Sciatic nerve (tissue), 2 donors: ENCODE measurements at regions not wholly inside any gene's neighbourhood (a gene's known extent, or its start where the extent isn't known, plus 50 kb on each side); places are given as distances from the start of the nearest gene placed in this dataset.
A peak's percentile ranks its signal among the peaks of the same experiment; 100 is the strongest.

Experiments
- ATAC-seq: fragments of 200-7000 bp; cut with Tn5 transposase; one replicate; pipeline ENCODE4 v1.9.1; 2020; ENCODE audit warnings: mild to moderate bottlenecking, moderate library complexity
- DNase-seq: peaks from one replicate; pipeline ENCODE4 v3.0.0-alpha.2; 2020; ENCODE audit warnings: low spot score
- intact Hi-C: fragments of 100-400 bp; cut with DNase I; formaldehyde crosslinking; loops from one replicate; pipeline ENCODE4 v1.14.2; 2022
- donor health status: DM: no; HTN: no; CAD: no.
- donor health status: DM: no; HTN: no; CAD: no.

GRCh38 chr14:42229294-42229693 is 622.6 kb downstream of the LRFN5 start:
- no peak for DNase-seq
- intact Hi-C loops, result no loop called here
- no peak for ATAC-seq

- DNase-seq (no peak), ATAC-seq (no peak)
- intact Hi-C loops, result no loop called here
Measured at GRCh38 chr14:42228611-42229010, 621.9 kb downstream of the LRFN5 start.

- intact Hi-C loops, result no loop called here
- DNase-seq, result peak; percentile 86
- ATAC-seq, result peak; percentile 80
Measured at GRCh38 chr14:42224053-42224888, 617.6 kb downstream of the LRFN5 start.

GRCh38 chr14:42222924-42223471 is 616.3 kb downstream of the LRFN5 start:
- intact Hi-C loops, result no loop called here
- DNase-seq (no peak), ATAC-seq (peak; percentile 95)

GRCh38 chr14:42214981-42215491 is 608.4 kb downstream of the LRFN5 start:
- no peak for DNase-seq
- intact Hi-C loops, result no loop called here
- peak; percentile 87 for ATAC-seq

GRCh38 chr14:42200957-42201356 is 594.3 kb downstream of the LRFN5 start:
- no peak for DNase-seq
- ATAC-seq, result no peak
- intact Hi-C loops, result no loop called here

GRCh38 chr14:42198010-42198409 is 591.3 kb downstream of the LRFN5 start:
- ATAC-seq, result no peak
- no peak for DNase-seq
- intact Hi-C loops, result no loop called here

GRCh38 chr14:42192738-42193653 is 586.3 kb downstream of the LRFN5 start:
- no peak for DNase-seq
- ATAC-seq, result no peak
- intact Hi-C loops, result no loop called here

GRCh38 chr14:42190744-42191143 is 584.1 kb downstream of the LRFN5 start:
- ATAC-seq (no peak), DNase-seq (no peak)
- intact Hi-C loops, result no loop called here

- intact Hi-C loops, result no loop called here
- DNase-seq, result no peak
Measured at GRCh38 chr14:42187846-42188245, 581.2 kb downstream of the LRFN5 start.

GRCh38 chr14:42185718-42186117 is 579.0 kb downstream of the LRFN5 start:
- DNase-seq (no peak), ATAC-seq (no peak)
- intact Hi-C loops, result no loop called here

More at GRCh38 chr14:42187846-42188245, 581.2 kb downstream of the LRFN5 start:
- ATAC-seq, result no peak

- intact Hi-C loops, result no loop called here
- no peak for DNase-seq
- peak; percentile 88 for ATAC-seq
Measured at GRCh38 chr14:42174357-42174756, 567.7 kb downstream of the LRFN5 start.

GRCh38 chr14:42173206-42173605 is 566.5 kb downstream of the LRFN5 start:
- DNase-seq (no peak), ATAC-seq (no peak)
- intact Hi-C loops, result no loop called here

- intact Hi-C loops, result no loop called here
- no peak for ATAC-seq
- DNase-seq, result no peak
Measured at GRCh38 chr14:42172304-42172703, 565.6 kb downstream of the LRFN5 start.

GRCh38 chr14:42163136-42163535 is 556.5 kb downstream of the LRFN5 start:
- intact Hi-C loops, result no loop called here
- DNase-seq (no peak), ATAC-seq (no peak)

GRCh38 chr14:42159138-42159537 is 552.5 kb downstream of the LRFN5 start:
- ATAC-seq, result no peak
- intact Hi-C loops, result no loop called here

GRCh38 chr14:42149609-42150261 is 543.1 kb downstream of the LRFN5 start:
- DNase-seq, result no peak
- intact Hi-C loops, result no loop called here
- no peak for ATAC-seq

More at GRCh38 chr14:42159138-42159537, 552.5 kb downstream of the LRFN5 start:
- no peak for DNase-seq

GRCh38 chr14:42145766-42146165 is 539.1 kb downstream of the LRFN5 start:
- ATAC-seq (no peak), DNase-seq (no peak)
- intact Hi-C loops, result no loop called here

GRCh38 chr14:42143114-42143513 is 536.4 kb downstream of the LRFN5 start:
- ATAC-seq (no peak), DNase-seq (no peak)
- intact Hi-C loops, result no loop called here
